ENCODE measurements at regions not wholly inside any gene's neighbourhood (a gene's known extent, or its start where the extent isn't known, plus 50 kb on each side); places are given as distances from the start of the nearest gene placed in this dataset.

DNA sequence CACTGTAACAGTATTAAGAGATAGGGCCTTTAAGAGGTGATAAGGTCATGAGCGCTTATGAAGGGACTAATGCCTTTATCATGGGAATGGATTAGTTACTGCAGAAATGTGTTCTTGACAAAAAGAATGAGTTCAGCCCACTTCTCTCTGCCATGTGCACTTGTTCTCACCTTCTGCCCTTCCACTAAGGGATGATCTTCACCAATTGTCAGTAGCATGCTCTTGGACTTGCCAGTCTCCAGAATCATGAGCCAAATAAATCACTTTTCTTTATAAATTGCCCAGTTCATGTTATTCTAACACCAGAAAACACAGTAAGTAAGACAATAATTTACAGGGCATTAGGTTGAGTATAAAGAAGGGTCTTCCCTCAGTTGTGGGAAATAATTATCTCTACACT is 189.1 kb downstream of the CRPPA start:
- TF ChIP-seq, protein P1, sequence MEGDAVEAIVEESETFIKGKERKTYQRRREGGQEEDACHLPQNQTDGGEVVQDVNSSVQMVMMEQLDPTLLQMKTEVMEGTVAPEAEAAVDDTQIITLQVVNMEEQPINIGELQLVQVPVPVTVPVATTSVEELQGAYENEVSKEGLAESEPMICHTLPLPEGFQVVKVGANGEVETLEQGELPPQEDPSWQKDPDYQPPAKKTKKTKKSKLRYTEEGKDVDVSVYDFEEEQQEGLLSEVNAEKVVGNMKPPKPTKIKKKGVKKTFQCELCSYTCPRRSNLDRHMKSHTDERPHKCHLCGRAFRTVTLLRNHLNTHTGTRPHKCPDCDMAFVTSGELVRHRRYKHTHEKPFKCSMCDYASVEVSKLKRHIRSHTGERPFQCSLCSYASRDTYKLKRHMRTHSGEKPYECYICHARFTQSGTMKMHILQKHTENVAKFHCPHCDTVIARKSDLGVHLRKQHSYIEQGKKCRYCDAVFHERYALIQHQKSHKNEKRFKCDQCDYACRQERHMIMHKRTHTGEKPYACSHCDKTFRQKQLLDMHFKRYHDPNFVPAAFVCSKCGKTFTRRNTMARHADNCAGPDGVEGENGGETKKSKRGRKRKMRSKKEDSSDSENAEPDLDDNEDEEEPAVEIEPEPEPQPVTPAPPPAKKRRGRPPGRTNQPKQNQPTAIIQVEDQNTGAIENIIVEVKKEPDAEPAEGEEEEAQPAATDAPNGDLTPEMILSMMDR (IDR thresholded peaks at IDR 0.05; ENCODE audit: low read depth, low read length) = no peak
- H3K4me3 ChIP-seq (ENCODE audit: low read depth, low read length) = no peak overlapping the region

DNA sequence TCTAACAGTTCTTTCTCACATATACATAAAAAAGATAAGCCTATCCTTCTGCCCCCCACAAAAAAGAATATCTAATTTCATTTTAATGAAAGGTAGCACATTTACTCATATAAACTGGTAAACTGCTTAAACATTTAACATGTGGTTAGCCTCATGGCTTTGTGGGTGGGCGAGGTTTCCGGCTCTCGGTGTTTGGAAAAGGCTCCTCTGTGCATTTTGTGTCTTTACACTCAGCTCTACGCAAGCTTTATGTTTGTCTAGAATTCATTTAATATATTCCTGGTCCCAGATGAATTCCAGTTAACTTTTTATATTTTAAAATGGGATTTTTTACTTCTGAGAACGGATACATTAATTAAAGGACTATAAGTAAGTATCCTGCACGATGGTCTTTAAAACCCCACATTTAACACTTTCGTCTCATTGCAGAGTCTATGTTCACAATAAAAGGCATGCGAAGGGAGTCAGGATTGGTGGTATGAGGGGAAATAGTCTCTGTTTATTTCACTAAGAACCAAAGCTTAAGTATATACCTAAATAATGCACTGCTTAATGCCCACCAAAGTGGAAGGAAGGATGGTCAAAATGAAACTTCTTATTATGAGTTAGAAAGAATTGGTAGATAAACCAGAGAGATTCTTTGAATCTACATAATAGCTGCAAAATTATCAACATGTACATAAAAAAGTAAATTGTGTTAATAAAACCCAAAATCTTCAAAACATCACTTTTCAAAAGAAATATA is 197.2 kb downstream of the CRPPA start:
- no peak overlapping the region for H3K4me3 ChIP-seq (ENCODE audit: low read depth, low read length)
- TF ChIP-seq, protein P1 (IDR thresholded peaks at IDR 0.05; ENCODE audit: low read depth, low read length) = no peak

DNA sequence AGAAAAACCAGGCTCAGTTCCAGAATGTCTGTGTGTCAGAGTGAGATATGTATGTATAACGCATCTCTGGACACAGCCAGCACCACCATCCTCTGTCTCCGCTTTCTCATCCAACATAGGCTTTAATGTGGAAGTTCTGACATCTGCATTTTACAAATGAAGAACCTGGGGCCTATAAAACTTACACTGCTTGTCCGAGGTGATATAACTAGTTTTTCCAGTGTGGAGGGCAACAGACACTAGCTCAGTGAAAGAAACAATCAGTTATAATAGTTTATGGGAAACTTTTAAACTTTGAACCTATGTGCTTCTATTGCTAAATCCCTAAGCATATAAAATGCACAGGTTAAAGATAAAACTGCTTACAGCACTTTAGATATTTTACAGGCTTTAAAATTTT is 208.7 kb downstream of the CRPPA start:
- TF ChIP-seq, protein P1 (IDR thresholded peaks at IDR 0.05; ENCODE audit: low read depth, low read length) = no peak
- H3K4me3 ChIP-seq (ENCODE audit: low read depth, low read length) = no peak overlapping the region

DNA sequence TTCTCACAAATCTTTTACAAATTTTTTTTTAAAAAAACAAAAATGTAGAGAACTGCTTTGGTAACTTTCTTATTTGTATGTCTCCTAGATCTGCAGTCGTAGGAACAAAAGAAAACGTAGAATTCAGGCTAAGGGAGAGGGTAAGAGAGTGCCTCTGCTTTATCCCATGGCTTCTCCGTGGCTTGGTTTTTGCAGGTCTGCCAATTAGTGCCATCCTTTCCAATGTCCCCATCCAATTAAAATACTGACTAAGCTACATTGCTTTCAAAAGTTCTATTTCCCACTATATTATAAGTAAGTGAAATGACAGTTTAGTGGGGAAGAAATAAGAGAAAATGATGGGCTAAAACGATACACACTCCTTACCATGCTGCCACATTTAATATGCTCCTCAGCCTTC is 209.3 kb downstream of the CRPPA start:
- TF ChIP-seq, protein P1 (IDR thresholded peaks at IDR 0.05; ENCODE audit: low read depth, low read length) = no peak
- H3K4me3 ChIP-seq (ENCODE audit: low read depth, low read length) = no peak overlapping the region

DNA sequence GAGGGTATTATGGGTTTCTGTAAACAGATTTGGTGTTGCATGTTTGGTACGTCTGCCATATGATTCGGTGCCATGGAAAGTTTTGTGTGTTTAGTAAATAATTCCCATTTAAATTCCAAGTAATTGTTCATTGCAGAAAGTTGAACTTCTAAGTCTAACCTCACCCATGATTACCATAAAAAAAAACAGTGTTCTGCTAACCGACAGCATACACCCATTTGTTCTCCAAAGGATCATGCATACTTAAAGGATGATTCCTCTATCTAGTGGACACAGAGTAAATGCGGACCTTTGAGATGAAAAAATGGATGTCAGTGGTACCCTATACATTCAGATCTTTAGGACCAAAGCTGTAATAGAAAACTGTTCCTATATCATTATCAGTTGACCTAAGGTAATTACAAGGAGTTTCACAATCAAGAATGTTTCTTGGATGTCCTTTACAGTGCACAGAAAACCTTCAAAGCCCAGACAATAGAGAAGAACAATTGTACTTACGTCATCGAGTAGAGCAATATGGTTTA is 209.9 kb downstream of the CRPPA start:
- TF ChIP-seq, protein P1 (IDR thresholded peaks at IDR 0.05; ENCODE audit: low read depth, low read length) = no peak

DNA sequence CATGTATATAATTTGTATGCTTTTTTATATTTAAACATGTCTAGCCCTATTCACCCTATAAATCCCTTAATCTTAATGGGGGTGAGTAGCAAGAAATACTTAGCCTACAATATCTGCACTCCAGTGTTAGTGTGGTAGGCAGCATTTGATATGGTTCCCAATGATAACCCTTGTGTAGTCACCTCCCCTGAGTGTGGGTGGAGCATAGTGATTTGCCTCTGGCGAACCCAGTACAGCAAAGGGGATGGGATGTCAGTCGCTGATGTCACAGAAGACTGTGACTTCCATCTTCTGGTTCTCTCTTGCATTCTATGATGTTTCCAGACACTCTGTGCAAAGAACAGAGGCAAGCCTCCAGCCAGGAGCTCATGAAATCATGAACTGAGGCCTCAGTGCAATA is 211.2 kb downstream of the CRPPA start:
- no peak overlapping the region for H3K4me3 ChIP-seq (ENCODE audit: low read depth, low read length)
- TF ChIP-seq, protein P1 (IDR thresholded peaks at IDR 0.05; ENCODE audit: low read depth, low read length) = no peak

More for the DNA sequence above, 209.9 kb downstream of the CRPPA start:
- no peak overlapping the region for H3K4me3 ChIP-seq (ENCODE audit: low read depth, low read length)

DNA sequence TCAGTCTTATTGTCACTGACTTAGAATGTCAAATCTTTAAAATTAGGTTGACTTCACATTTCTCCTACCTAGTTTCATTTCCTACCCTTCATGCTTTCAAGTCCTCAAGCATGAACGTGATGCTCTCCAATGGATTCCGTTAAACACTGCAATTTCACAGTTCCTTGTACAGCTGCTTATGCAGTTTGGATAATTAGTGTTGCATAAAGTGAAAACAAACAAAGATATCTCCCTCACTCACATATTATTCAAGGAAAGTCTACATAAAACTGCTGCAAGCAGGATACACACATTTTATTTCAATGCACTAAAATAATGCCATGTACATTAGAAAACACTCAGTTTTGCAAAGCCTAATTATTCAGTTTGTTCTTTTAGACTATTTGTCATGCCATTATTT is 214.0 kb downstream of the CRPPA start:
- TF ChIP-seq, protein P1 (IDR thresholded peaks at IDR 0.05; ENCODE audit: low read depth, low read length) = no peak

More for the DNA sequence above, 214.0 kb downstream of the CRPPA start:
- H3K4me3 ChIP-seq (ENCODE audit: low read depth, low read length) = no peak overlapping the region
